A549 (cell line): ENCODE measurements at regions not wholly inside any gene's neighbourhood (a gene's known extent, or its start where the extent isn't known, plus 50 kb on each side); places are given as distances from the start of the nearest gene placed in this dataset.

Experiments used
- ATAC-seq, 2 experiments: fragments of 200-7000 bp in 1 of 2; fragments of >200 bp in 1 of 2; cut with Nextera tagmentation in 1 of 2; cut with Tn5 transposase in 1 of 2; 3 replicates each; pipeline versions ENCODE4 v1.8.0 to v1.9.1; 2018 to 2020; ENCODE audit warnings: mild to moderate bottlenecking in 1 of 2, moderate library complexity in 1 of 2
- CTCF ChIA-PET: fragments of 300-600 bp; sonication (Branson Sonifier 250); formaldehyde crosslinking; extraction: SDS; loops from one replicate; lab custom pipeline; 2021; ENCODE audit warnings: antibody characterized with exemption, inconsistent platforms; lab: Yijun Ruan, JAX
- POLR2A ChIA-PET: fragments of 350-600 bp; formaldehyde crosslinking; extraction: SDS; loops from one replicate; lab custom pipeline; 2021; ENCODE audit warnings: antibody characterized with exemption, inconsistent platforms; lab: Yijun Ruan, JAX
- DNase-seq, 2 experiments: peaks; one replicate each; pipeline versions ENCODE4 v3.0.0 to v3.0.0-alpha.2; 2011 to 2016; ENCODE audit warnings: low read depth in 1 of 2, low spot score in 1 of 2
- FAIRE-seq: peaks from 2 replicates; lab custom pipeline; 2011; peaks lifted over from hg19 to GRCh38; lab: Jason Lieb, UNC
- H3K27ac ChIP-seq, 2 experiments: fragments of >200 bp; sonication (Bioruptor Twin); formaldehyde crosslinking; 3 replicates each; pipeline ENCODE4 v1.5.1; 2016 to 2017
- H3K4me1 ChIP-seq: fragments of >200 bp; sonication (Bioruptor Twin); formaldehyde crosslinking; 3 replicates; pipeline ENCODE4 v1.6.1; 2016
- H3K4me2 ChIP-seq: fragments of >200 bp; sonication (Bioruptor Twin); formaldehyde crosslinking; 3 replicates; pipeline ENCODE4 v1.6.1; 2016
- H3K4me3 ChIP-seq: fragments of >200 bp; sonication (Bioruptor Twin); formaldehyde crosslinking; 3 replicates; pipeline ENCODE4 v1.5.1; 2016
- H3K9me3 ChIP-seq: fragments of >200 bp; sonication (Bioruptor Twin); formaldehyde crosslinking; 3 replicates; pipeline ENCODE4 v1.6.1; 2016
- CBX2 ChIP-seq: fragments of 200-600 bp; sonication (generic); IDR thresholded peaks from 2 replicates; pipeline ENCODE4 v1.6.1; 2016; ENCODE audit warnings: low read depth, mild to moderate bottlenecking, borderline replicate concordance
- CEBPB ChIP-seq, 2 experiments: fragments of >200 bp in 1 of 2; sonication (Bioruptor Twin) in 1 of 2; formaldehyde crosslinking in 1 of 2; IDR thresholded peaks; 2 replicates each; pipeline ENCODE4 v1.6.1; 2012 to 2016
- CTCF ChIP-seq: fragments of >200 bp; sonication (Bioruptor Twin); formaldehyde crosslinking; IDR thresholded peaks from 3 replicates; pipeline ENCODE4 v1.5.1; 2016
- EHF ChIP-seq: fragments of 250-450 bp; sonication (Bioruptor Pico); IDR thresholded peaks from 2 replicates; pipeline ENCODE4 v1.5.0; 2020; ENCODE audit warnings: mild to moderate bottlenecking
- EP300 ChIP-seq, 2 experiments: fragments of >200 bp; sonication (Bioruptor Twin); formaldehyde crosslinking; IDR thresholded peaks; 2 replicates in 1 of 2; 3 replicates in 1 of 2; pipeline ENCODE4 v1.6.1; 2016 to 2017
- FOSB ChIP-seq: fragments of 250-450 bp; sonication (Bioruptor Pico); IDR thresholded peaks from 2 replicates; pipeline ENCODE4 v1.5.0; 2020; ENCODE audit warnings: mild to moderate bottlenecking, moderate library complexity
- FOXS1 ChIP-seq: fragments of 250-450 bp; sonication (Bioruptor Pico); IDR thresholded peaks from 2 replicates; pipeline ENCODE4 v1.5.0; 2020; ENCODE audit warnings: mild to moderate bottlenecking, moderate library complexity
- HDAC2 ChIP-seq: fragments of 200-600 bp; sonication (generic); IDR thresholded peaks from 2 replicates; pipeline ENCODE4 v1.6.1; 2016
- HEYL ChIP-seq: fragments of 250-450 bp; sonication (Bioruptor Pico); IDR thresholded peaks from 2 replicates; pipeline ENCODE4 v1.8.0; 2021; ENCODE audit warnings: mild to moderate bottlenecking, moderate library complexity
- HOXA7 ChIP-seq: fragments of 250-450 bp; sonication (Bioruptor Pico); IDR thresholded peaks from 2 replicates; pipeline ENCODE4 v1.5.0; 2020; ENCODE audit warnings: mild to moderate bottlenecking, moderate library complexity
- HOXB5 ChIP-seq: fragments of 250-450 bp; sonication (Bioruptor Pico); IDR thresholded peaks from 2 replicates; pipeline ENCODE4 v1.5.0; 2020; ENCODE audit warnings: mild to moderate bottlenecking, moderate library complexity
- JUN ChIP-seq, 2 experiments: fragments of >200 bp; sonication (Bioruptor Twin); formaldehyde crosslinking; IDR thresholded peaks; 2 replicates in 1 of 2; 3 replicates in 1 of 2; pipeline ENCODE4 v1.6.1; 2016 to 2017
- KDM5A ChIP-seq: fragments of 200-600 bp; sonication (generic); IDR thresholded peaks from 2 replicates; pipeline ENCODE4 v1.6.1; 2016; ENCODE audit warnings: antibody characterized with exemption, mild to moderate bottlenecking
- MAFK ChIP-seq: fragments of 450-650 bp; IDR thresholded peaks from 2 replicates; pipeline ENCODE4 v1.6.1; 2014; ENCODE audit not compliant: partially characterized antibody
- MAX ChIP-seq: IDR thresholded peaks from 2 replicates; pipeline ENCODE4 v1.6.1; 2012
- POLR2AphosphoS2 ChIP-seq: conservative IDR thresholded peaks from 2 replicates; pipeline ENCODE4 v1.6.1; 2012; ENCODE audit warnings: low read length, improper control_type of control experiment, inconsistent platforms
- RARB ChIP-seq: fragments of 250-450 bp; sonication (Bioruptor Pico); IDR thresholded peaks from 2 replicates; pipeline ENCODE4 v1.8.0; 2021; ENCODE audit warnings: mild to moderate bottlenecking, moderate library complexity
- RCOR1 ChIP-seq: fragments of 150-350 bp; IDR thresholded peaks from 2 replicates; pipeline ENCODE4 v1.6.1; 2014; ENCODE audit warnings: antibody characterized with exemption, low read length, low read depth
- SMC3 ChIP-seq: fragments of >200 bp; sonication (Bioruptor Twin); formaldehyde crosslinking; IDR thresholded peaks from 3 replicates; pipeline ENCODE4 v1.6.1; 2018; ENCODE audit warnings: inconsistent platforms
- TP53 ChIP-seq: fragments of 250-450 bp; sonication (Bioruptor Pico); IDR thresholded peaks from 2 replicates; pipeline ENCODE4 v1.5.0; 2021; ENCODE audit warnings: mild to moderate bottlenecking, moderate library complexity
- USF2 ChIP-seq: fragments of 450-650 bp; IDR thresholded peaks from 2 replicates; pipeline ENCODE4 v1.6.1; 2014; ENCODE audit warnings: antibody characterized with exemption
- ZC3H11A ChIP-seq: fragments of 450-650 bp; IDR thresholded peaks from 2 replicates; pipeline ENCODE4 v1.6.1; 2014; ENCODE audit warnings: antibody characterized with exemption, mild to moderate bottlenecking
- WGBS: methylation state at CpG from one replicate; pipeline ENCODE4 v1.1.6; 2017; ENCODE audit errors: missing lambda C conversion rate; 5-methylcytosine and 5-hydroxymethylcytosine counted together

- no peak overlapping the region for H3K4me2 ChIP-seq
- H3K4me1 ChIP-seq: peaks cover 13% of the 10 kb centered on the region; the same call in 1 of the 3 replicates
- H3K9me3 ChIP-seq: no peaks in the 10 kb centered on the region
- POLR2A ChIA-PET: no interaction called here
- no peak for ATAC-seq
- DNase-seq: no peak
- TF ChIP-seq KDM5A (no peak), HEYL (no peak), POLR2AphosphoS2 (no peak), EHF (no peak), HOXA7 (CRISPR knock-in tag) (no peak), HOXB5 (CRISPR knock-in tag) (no peak), CBX2 (no peak), ZC3H11A (no peak), CEBPB (IDR thresholded peaks at IDR 0.05) (no peak), FOSB (CRISPR knock-in tag) (no peak), CTCF (no peak), TP53 (no peak), JUN (IDR thresholded peaks at IDR 0.05) (no peak), SMC3 (no peak), RARB (CRISPR knock-in tag) (no peak), HDAC2 (no peak), FOXS1 (CRISPR knock-in tag) (no peak)
- no peak for FAIRE-seq
- CTCF ChIA-PET: no interaction called here
- 10% methylated on average over 3 of the region's 3 CpGs for WGBS
- no peak overlapping the region for H3K27ac ChIP-seq
- no peak overlapping the region for H3K4me3 ChIP-seq
These were observed 137.7 kb downstream of the TMEM132E start for GRCh38 chr17:34717092-34717491.

GRCh38 chr17:34716291-34716690, 136.9 kb downstream of the TMEM132E start:
- Histone ChIP-seq H3K4me2 (no peak overlapping the region), H3K9me3 (no peaks in the 10 kb centered on the region), H3K27ac (no peak overlapping the region), H3K4me3 (no peak overlapping the region)
- POLR2A ChIA-PET: no interaction called here
- no peak for ATAC-seq
- DNase-seq: no peak
- WGBS: 47% methylated on average over 3 of the region's 3 CpGs
- no peak for TF ChIP-seq EHF
- TF ChIP-seq, all 56 proteins: peak for 0
- CTCF ChIA-PET: no interaction called here
- FAIRE-seq: no peak
- H3K4me1 ChIP-seq: peaks cover 6% of the 10 kb centered on the region; the same call in 1 of the 3 replicates

GRCh38 chr17:34715504-34715903, 136.1 kb downstream of the TMEM132E start:
- ChIA-PET POLR2A (no interaction called here), CTCF (interaction anchor here (1.1 to 1.5 kb wide), 3 partner anchors 9 to 61 kb away, joined by 3 to 5 read pairs (median 3); no protein-coding TSS in a partner anchor)
- DNase-seq: no peak
- FAIRE-seq: no peak
- 41% methylated on average over 5 of the region's 5 CpGs for WGBS
- Histone ChIP-seq H3K9me3 (no peaks in the 10 kb centered on the region), H3K4me1 (no peaks in the 10 kb centered on the region), H3K4me3 (no peak overlapping the region), H3K27ac (no peak overlapping the region), H3K4me2 (no peak overlapping the region)
- no peak for TF ChIP-seq FOSB (CRISPR knock-in tag)
- TF ChIP-seq MAFK: no peak
- no peak for TF ChIP-seq RCOR1
- TF ChIP-seq RARB (CRISPR knock-in tag): no peak
- TF ChIP-seq EP300 (IDR thresholded peaks at IDR 0.05): no peak
- TF ChIP-seq USF2: no peak
- TF ChIP-seq MAX: no peak
- no peak for ATAC-seq
